ENCODE measurements at regions not wholly inside any gene's neighbourhood (a gene's known extent, or its start where the extent isn't known, plus 50 kb on each side); places are given as distances from the start of the nearest gene placed in this dataset.
A peak's percentile ranks its signal among the peaks of the same experiment; 100 is the strongest.
"Not testable (repeated sequence)": the region's sequence is repeated elsewhere in the genome, so short reads cannot be mapped to it uniquely, and the experiment has no call there.

- Histone ChIP-seq H3K27ac (ENCODE audit: low read depth in 2 of 2, low read length in 2 of 2) (no peak overlapping the region), H3K36me3 (ENCODE audit: control insufficient read depth in 2 of 3, insufficient read depth in 3 of 3, low read length in 3 of 3) (no peaks in the 10 kb centered on the region), H3K9me3 (ENCODE audit: control insufficient read depth in 2 of 3, insufficient read depth in 1 of 3, low read length in 3 of 3) (no peaks in the 10 kb centered on the region), H3K4me3 (ENCODE audit: low read length in 3 of 3) (no peak overlapping the region), H3K9ac (ENCODE audit: low read length in 3 of 3) (no peak overlapping the region), H3K4me1 (ENCODE audit: control insufficient read depth in 2 of 3, insufficient read depth in 2 of 3, low read depth in 1 of 3, low read length in 3 of 3) (no peaks in the 10 kb centered on the region), H3K27me3 (ENCODE audit: control insufficient read depth, insufficient read depth, low read length) (no peaks in the 10 kb centered on the region)
- no peak for FAIRE-seq
- intact Hi-C loops (cut with DNase I): no loop called here
- DNase-seq: peak in 2 of 5 donors; percentile 41 to 76
- TF ChIP-seq CTCF (IDR thresholded peaks at IDR 0.05; ENCODE audit: borderline replicate concordance, extremely low read depth, insufficient read depth): no peak
Measured at GRCh38 chr15:20280933-20281463, 260.6 kb downstream of the GOLGA6L6 start.

- H3K9me3 ChIP-seq (ENCODE audit: control insufficient read depth in 2 of 3, insufficient read depth in 1 of 3, low read length in 3 of 3); H3K9ac ChIP-seq (ENCODE audit: low read length in 3 of 3); H3K27ac ChIP-seq (ENCODE audit: low read depth in 2 of 2, low read length in 2 of 2); FAIRE-seq; H3K4me1 ChIP-seq (ENCODE audit: control insufficient read depth in 2 of 3, insufficient read depth in 2 of 3, low read depth in 1 of 3, low read length in 3 of 3); intact Hi-C loops (cut with DNase I); H3K4me3 ChIP-seq (ENCODE audit: low read length in 3 of 3); H3K27me3 ChIP-seq (ENCODE audit: control insufficient read depth, insufficient read depth, low read length); H3K36me3 ChIP-seq (ENCODE audit: control insufficient read depth in 2 of 3, insufficient read depth in 3 of 3, low read length in 3 of 3): not testable (repeated sequence)
- peak in 2 of 5 donors; percentile 30 to 76 for DNase-seq
Measured at GRCh38 chr15:20280141-20280932, 261.3 kb downstream of the GOLGA6L6 start.

GRCh38 chr15:20279056-20279455 lies 262.5 kb downstream of the GOLGA6L6 start:
- H3K27me3 ChIP-seq (ENCODE audit: control insufficient read depth, insufficient read depth, low read length); DNase-seq; intact Hi-C loops (cut with DNase I); H3K9ac ChIP-seq (ENCODE audit: low read length in 3 of 3); H3K9me3 ChIP-seq (ENCODE audit: control insufficient read depth in 2 of 3, insufficient read depth in 1 of 3, low read length in 3 of 3); H3K4me3 ChIP-seq (ENCODE audit: low read length in 3 of 3); H3K27ac ChIP-seq (ENCODE audit: low read depth in 2 of 2, low read length in 2 of 2); H3K4me1 ChIP-seq (ENCODE audit: control insufficient read depth in 2 of 3, insufficient read depth in 2 of 3, low read depth in 1 of 3, low read length in 3 of 3); H3K36me3 ChIP-seq (ENCODE audit: control insufficient read depth in 2 of 3, insufficient read depth in 3 of 3, low read length in 3 of 3); FAIRE-seq: not testable (repeated sequence)

- H3K4me3 ChIP-seq (ENCODE audit: low read length in 3 of 3); H3K36me3 ChIP-seq (ENCODE audit: control insufficient read depth in 2 of 3, insufficient read depth in 3 of 3, low read length in 3 of 3); FAIRE-seq; H3K4me1 ChIP-seq (ENCODE audit: control insufficient read depth in 2 of 3, insufficient read depth in 2 of 3, low read depth in 1 of 3, low read length in 3 of 3); intact Hi-C loops (cut with DNase I); H3K9ac ChIP-seq (ENCODE audit: low read length in 3 of 3); H3K27me3 ChIP-seq (ENCODE audit: control insufficient read depth, insufficient read depth, low read length); DNase-seq; H3K9me3 ChIP-seq (ENCODE audit: control insufficient read depth in 2 of 3, insufficient read depth in 1 of 3, low read length in 3 of 3); H3K27ac ChIP-seq (ENCODE audit: low read depth in 2 of 2, low read length in 2 of 2): not testable (repeated sequence)
Measured at GRCh38 chr15:20278376-20278775, 263.2 kb downstream of the GOLGA6L6 start.

- H3K4me3 ChIP-seq (ENCODE audit: low read length in 3 of 3); FAIRE-seq; intact Hi-C loops (cut with DNase I); H3K27me3 ChIP-seq (ENCODE audit: control insufficient read depth, insufficient read depth, low read length); DNase-seq; H3K9me3 ChIP-seq (ENCODE audit: control insufficient read depth in 2 of 3, insufficient read depth in 1 of 3, low read length in 3 of 3); H3K36me3 ChIP-seq (ENCODE audit: control insufficient read depth in 2 of 3, insufficient read depth in 3 of 3, low read length in 3 of 3); H3K27ac ChIP-seq (ENCODE audit: low read depth in 2 of 2, low read length in 2 of 2); H3K9ac ChIP-seq (ENCODE audit: low read length in 3 of 3); H3K4me1 ChIP-seq (ENCODE audit: control insufficient read depth in 2 of 3, insufficient read depth in 2 of 3, low read depth in 1 of 3, low read length in 3 of 3): not testable (repeated sequence)
Measured at GRCh38 chr15:20277451-20277850, 264.1 kb downstream of the GOLGA6L6 start.

GRCh38 chr15:20276312-20277114 lies 265.1 kb downstream of the GOLGA6L6 start:
- FAIRE-seq; H3K9me3 ChIP-seq (ENCODE audit: control insufficient read depth in 2 of 3, insufficient read depth in 1 of 3, low read length in 3 of 3); intact Hi-C loops (cut with DNase I); H3K9ac ChIP-seq (ENCODE audit: low read length in 3 of 3); H3K4me1 ChIP-seq (ENCODE audit: control insufficient read depth in 2 of 3, insufficient read depth in 2 of 3, low read depth in 1 of 3, low read length in 3 of 3); H3K4me3 ChIP-seq (ENCODE audit: low read length in 3 of 3); H3K27me3 ChIP-seq (ENCODE audit: control insufficient read depth, insufficient read depth, low read length); H3K36me3 ChIP-seq (ENCODE audit: control insufficient read depth in 2 of 3, insufficient read depth in 3 of 3, low read length in 3 of 3); DNase-seq; H3K27ac ChIP-seq (ENCODE audit: low read depth in 2 of 2, low read length in 2 of 2): not testable (repeated sequence)

- H3K9me3 ChIP-seq (ENCODE audit: control insufficient read depth in 2 of 3, insufficient read depth in 1 of 3, low read length in 3 of 3); H3K27ac ChIP-seq (ENCODE audit: low read depth in 2 of 2, low read length in 2 of 2); H3K9ac ChIP-seq (ENCODE audit: low read length in 3 of 3); H3K27me3 ChIP-seq (ENCODE audit: control insufficient read depth, insufficient read depth, low read length); H3K36me3 ChIP-seq (ENCODE audit: control insufficient read depth in 2 of 3, insufficient read depth in 3 of 3, low read length in 3 of 3); H3K4me3 ChIP-seq (ENCODE audit: low read length in 3 of 3); intact Hi-C loops (cut with DNase I); FAIRE-seq; H3K4me1 ChIP-seq (ENCODE audit: control insufficient read depth in 2 of 3, insufficient read depth in 2 of 3, low read depth in 1 of 3, low read length in 3 of 3); DNase-seq: not testable (repeated sequence)
Measured at GRCh38 chr15:20275373-20275967, 266.1 kb downstream of the GOLGA6L6 start.

Data from kidney (tissue), 13 donors.